Liver (tissue), 8 donors: ENCODE measurements at regions not wholly inside any gene's neighbourhood (a gene's known extent, or its start where the extent isn't known, plus 50 kb on each side); places are given as distances from the start of the nearest gene placed in this dataset.

ENCODE experiments used
- DNase-seq: peaks from one replicate; pipeline ENCODE4 v3.0.0-alpha.2; 2017; ENCODE audit warnings: low spot score
- H3K27ac ChIP-seq, 2 donors: one replicate each; pipeline ENCODE4 v1.7.0; 2013; ENCODE audit warnings: inconsistent platforms in 2 of 2, low read length in 2 of 2, control low read depth in 1 of 2, low read depth in 1 of 2, mild to moderate bottlenecking in 1 of 2
- H3K27me3 ChIP-seq, 4 donors: one replicate each; pipeline versions ENCODE4 v1.6.1 to v1.7.0; 2013; ENCODE audit warnings: low read length in 3 of 4, inconsistent platforms in 1 of 4, mild to moderate bottlenecking in 1 of 4, moderate library complexity in 1 of 4; ENCODE audit not compliant: control insufficient read depth in 4 of 4, insufficient read depth in 4 of 4
- H3K36me3 ChIP-seq, 4 donors: one replicate each; pipeline versions ENCODE4 v1.6.1 to v1.7.0; 2013; ENCODE audit warnings: low read length in 3 of 4, mild to moderate bottlenecking in 3 of 4, low read depth in 1 of 4, moderate library complexity in 1 of 4; ENCODE audit not compliant: control insufficient read depth in 4 of 4, insufficient read depth in 3 of 4
- H3K4me1 ChIP-seq, 4 donors: one replicate each; pipeline versions ENCODE4 v1.6.1 to v1.7.0; 2013; ENCODE audit warnings: low read length in 3 of 4, mild to moderate bottlenecking in 3 of 4, moderate library complexity in 1 of 4; ENCODE audit not compliant: control insufficient read depth in 4 of 4, insufficient read depth in 4 of 4
- H3K4me3 ChIP-seq, 3 donors: one replicate each; pipeline versions ENCODE4 v1.6.1 to v1.7.0; 2013; ENCODE audit warnings: low read length in 3 of 3, control low read depth in 1 of 3, low read depth in 1 of 3, mild to moderate bottlenecking in 1 of 3
- H3K9ac ChIP-seq, 2 donors: one replicate each; pipeline ENCODE4 v1.7.0; 2013; ENCODE audit warnings: low read length in 2 of 2, mild to moderate bottlenecking in 2 of 2, moderate library complexity in 2 of 2, control low read depth in 1 of 2, low read depth in 1 of 2
- H3K9me3 ChIP-seq, 4 donors: one replicate each; pipeline versions ENCODE4 v1.6.1 to v1.7.0; 2013; ENCODE audit warnings: low read length in 3 of 4; ENCODE audit not compliant: control insufficient read depth in 4 of 4
- EGR1 ChIP-seq, 2 donors: IDR thresholded peaks; 2 replicates each; pipeline ENCODE4 v1.6.1; 2016 to 2018; ENCODE audit warnings: antibody characterized with exemption in 2 of 2, low read depth in 2 of 2
- FOXA1 ChIP-seq: IDR thresholded peaks from 2 replicates; pipeline ENCODE4 v1.6.1; 2016; ENCODE audit warnings: antibody characterized with exemption
- FOXA2 ChIP-seq: IDR thresholded peaks from 2 replicates; pipeline ENCODE4 v1.6.1; 2016; ENCODE audit warnings: antibody characterized with exemption
- GABPA ChIP-seq, 2 donors: IDR thresholded peaks in 1 of 2; conservative IDR thresholded peaks in 1 of 2; 2 replicates each; pipeline ENCODE4 v1.6.1; 2016; ENCODE audit warnings: antibody characterized with exemption in 2 of 2, mild to moderate bottlenecking in 1 of 2, moderate library complexity in 1 of 2
- HNF4A ChIP-seq, 2 donors: conservative IDR thresholded peaks; 2 replicates each; pipeline ENCODE4 v1.6.1; 2016; ENCODE audit warnings: antibody characterized with exemption in 2 of 2, mild to moderate bottlenecking in 2 of 2
- HNF4G ChIP-seq: IDR thresholded peaks from 2 replicates; pipeline ENCODE4 v1.6.1; 2016; ENCODE audit warnings: antibody characterized with exemption
- JUND ChIP-seq, 2 donors: IDR thresholded peaks; 2 replicates each; pipeline ENCODE4 v1.6.1; 2016; ENCODE audit warnings: antibody characterized with exemption in 2 of 2
- NR2F2 ChIP-seq: IDR thresholded peaks from 2 replicates; pipeline ENCODE4 v1.6.1; 2016; ENCODE audit warnings: antibody characterized with exemption
- RAD21 ChIP-seq, 2 donors: IDR thresholded peaks; 2 replicates each; pipeline ENCODE4 v1.6.1; 2016; ENCODE audit warnings: antibody characterized with exemption in 2 of 2, mild to moderate bottlenecking in 2 of 2
- RXRA ChIP-seq, 2 donors: IDR thresholded peaks; 2 replicates each; pipeline ENCODE4 v1.6.1; 2017 to 2018; ENCODE audit warnings: antibody characterized with exemption in 2 of 2, mild to moderate bottlenecking in 1 of 2
- SP1 ChIP-seq: IDR thresholded peaks from 2 replicates; pipeline ENCODE4 v1.6.1; 2018; ENCODE audit warnings: antibody characterized with exemption, mild to moderate bottlenecking
- TAF1 ChIP-seq: conservative IDR thresholded peaks from 2 replicates; pipeline ENCODE4 v1.6.1; 2016; ENCODE audit warnings: antibody characterized with exemption, mild to moderate bottlenecking
- YY1 ChIP-seq: IDR thresholded peaks from 2 replicates; pipeline ENCODE4 v1.6.1; 2016; ENCODE audit warnings: antibody characterized with exemption, mild to moderate bottlenecking
- WGBS: extraction: QIAGEN DNeasy Blood & Tissue Kit; methylation state at CpG from one replicate; pipeline ENCODE4 v1.1.7; 2013; 5-methylcytosine and 5-hydroxymethylcytosine counted together
- TF ChIP-seq, protein P1 (sequence below): IDR thresholded peaks from 2 replicates; pipeline ENCODE4 v1.6.1; 2016; ENCODE audit warnings: antibody characterized with exemption
- TF ChIP-seq, protein P2 (sequence below): IDR thresholded peaks from 2 replicates; pipeline ENCODE4 v1.6.1; 2016; ENCODE audit warnings: antibody characterized with exemption, mild to moderate bottlenecking
- TF ChIP-seq, protein P3 (sequence below): fragments of 150-350 bp; IDR thresholded peaks from 2 replicates; pipeline ENCODE4 v1.5.1; 2017; ENCODE audit warnings: improper control_type of control experiment, low read depth, low read length; ENCODE audit not compliant: missing input control
- TF ChIP-seq, protein P4 (sequence below): IDR thresholded peaks from 2 replicates; pipeline ENCODE4 v1.6.1; 2016; ENCODE audit warnings: antibody characterized with exemption
- TF ChIP-seq, protein P5 (sequence below): IDR thresholded peaks from 2 replicates; pipeline ENCODE4 v1.6.1; 2016; ENCODE audit warnings: antibody characterized with exemption
- donor health status: healthy.
- donor health status: healthy.
- donor health status: healthy.
- donor health status: healthy.
- donor health status: healthy.

DNA sequence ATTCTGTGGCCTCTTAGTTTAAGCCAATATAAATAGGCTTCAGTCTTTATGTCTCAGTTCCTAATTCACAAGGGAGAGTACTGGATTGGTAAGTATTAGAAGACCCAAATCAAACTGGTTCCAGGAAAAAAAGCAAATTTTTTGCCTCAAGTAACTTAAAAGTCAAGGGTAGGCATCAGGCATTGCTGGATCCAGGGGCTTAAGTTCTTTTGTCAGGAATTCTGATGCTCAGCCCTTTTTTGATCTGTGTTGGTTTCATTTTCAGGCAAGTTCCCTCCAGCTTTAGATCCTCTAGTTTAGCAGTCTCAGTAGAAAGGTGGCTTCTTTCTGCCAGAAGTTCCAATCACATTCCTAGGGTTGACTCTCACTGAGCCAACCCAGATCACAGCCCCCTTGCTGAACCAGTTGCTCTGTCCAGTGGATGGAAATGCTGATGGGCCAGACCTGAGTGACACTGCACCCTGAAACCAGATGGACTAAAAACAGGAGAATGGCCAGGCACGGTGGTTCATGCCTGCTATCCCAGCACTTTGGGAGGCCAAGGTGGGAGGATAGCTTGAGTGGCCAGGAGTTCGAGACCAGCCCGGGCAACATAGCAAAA lies 253.5 kb downstream of the SHQ1 start (continued):
- TF ChIP-seq, protein P1, sequence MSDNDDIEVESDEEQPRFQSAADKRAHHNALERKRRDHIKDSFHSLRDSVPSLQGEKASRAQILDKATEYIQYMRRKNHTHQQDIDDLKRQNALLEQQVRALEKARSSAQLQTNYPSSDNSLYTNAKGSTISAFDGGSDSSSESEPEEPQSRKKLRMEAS, result no peak
- no peak for TF ChIP-seq HNF4G

DNA sequence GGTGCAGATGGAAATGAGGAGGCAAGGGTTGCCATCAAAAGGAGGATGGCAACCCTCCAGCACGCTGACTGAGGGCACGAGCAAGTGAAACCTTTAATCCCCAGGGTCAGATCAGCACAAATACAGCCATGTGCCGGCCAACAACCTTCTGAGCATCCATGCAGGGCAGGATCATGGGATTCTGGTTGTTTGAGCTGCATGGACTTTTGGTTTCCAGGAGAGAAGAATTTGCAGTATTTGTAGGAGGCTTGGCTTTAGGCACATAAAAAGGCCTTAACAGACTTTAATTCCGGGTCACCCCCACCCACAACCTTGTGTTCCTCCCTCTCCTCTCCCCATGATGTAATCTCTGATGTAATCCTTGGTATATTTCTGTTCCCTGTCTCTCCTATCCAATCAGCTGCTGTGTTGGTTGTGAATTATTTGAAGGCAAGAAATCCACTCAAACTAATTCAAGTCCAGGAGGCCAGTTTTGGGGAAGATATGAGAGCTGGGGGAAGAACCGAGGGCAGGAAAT lies 254.3 kb downstream of the SHQ1 start:
- TF ChIP-seq, protein P2, sequence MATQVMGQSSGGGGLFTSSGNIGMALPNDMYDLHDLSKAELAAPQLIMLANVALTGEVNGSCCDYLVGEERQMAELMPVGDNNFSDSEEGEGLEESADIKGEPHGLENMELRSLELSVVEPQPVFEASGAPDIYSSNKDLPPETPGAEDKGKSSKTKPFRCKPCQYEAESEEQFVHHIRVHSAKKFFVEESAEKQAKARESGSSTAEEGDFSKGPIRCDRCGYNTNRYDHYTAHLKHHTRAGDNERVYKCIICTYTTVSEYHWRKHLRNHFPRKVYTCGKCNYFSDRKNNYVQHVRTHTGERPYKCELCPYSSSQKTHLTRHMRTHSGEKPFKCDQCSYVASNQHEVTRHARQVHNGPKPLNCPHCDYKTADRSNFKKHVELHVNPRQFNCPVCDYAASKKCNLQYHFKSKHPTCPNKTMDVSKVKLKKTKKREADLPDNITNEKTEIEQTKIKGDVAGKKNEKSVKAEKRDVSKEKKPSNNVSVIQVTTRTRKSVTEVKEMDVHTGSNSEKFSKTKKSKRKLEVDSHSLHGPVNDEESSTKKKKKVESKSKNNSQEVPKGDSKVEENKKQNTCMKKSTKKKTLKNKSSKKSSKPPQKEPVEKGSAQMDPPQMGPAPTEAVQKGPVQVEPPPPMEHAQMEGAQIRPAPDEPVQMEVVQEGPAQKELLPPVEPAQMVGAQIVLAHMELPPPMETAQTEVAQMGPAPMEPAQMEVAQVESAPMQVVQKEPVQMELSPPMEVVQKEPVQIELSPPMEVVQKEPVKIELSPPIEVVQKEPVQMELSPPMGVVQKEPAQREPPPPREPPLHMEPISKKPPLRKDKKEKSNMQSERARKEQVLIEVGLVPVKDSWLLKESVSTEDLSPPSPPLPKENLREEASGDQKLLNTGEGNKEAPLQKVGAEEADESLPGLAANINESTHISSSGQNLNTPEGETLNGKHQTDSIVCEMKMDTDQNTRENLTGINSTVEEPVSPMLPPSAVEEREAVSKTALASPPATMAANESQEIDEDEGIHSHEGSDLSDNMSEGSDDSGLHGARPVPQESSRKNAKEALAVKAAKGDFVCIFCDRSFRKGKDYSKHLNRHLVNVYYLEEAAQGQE, result no peak
- TF ChIP-seq HNF4G (peak; percentile 75), SP1 (peak; percentile 72), RAD21 (IDR thresholded peaks at IDR 0.05) (peak; percentile 47 to 67), TAF1 (no peak), GABPA (IDR thresholded peaks at IDR 0.05 in 1 of 2, conservative IDR thresholded peaks at IDR 0.05 in 1 of 2) (no peak), RXRA (IDR thresholded peaks at IDR 0.05) (peak; percentile 92), HNF4A (conservative IDR thresholded peaks at IDR 0.05) (peak; percentile 89 to 92), NR2F2 (peak; percentile 81), FOXA2 (no peak), JUND (IDR thresholded peaks at IDR 0.05) (peak in 1 of 2 donors; percentile 66), EGR1 (IDR thresholded peaks at IDR 0.05; ENCODE audit: low read depth in 2 of 2) (peak in 1 of 2 donors; percentile 45), YY1 (peak; percentile 77), FOXA1 (no peak)
- TF ChIP-seq, protein P3, sequence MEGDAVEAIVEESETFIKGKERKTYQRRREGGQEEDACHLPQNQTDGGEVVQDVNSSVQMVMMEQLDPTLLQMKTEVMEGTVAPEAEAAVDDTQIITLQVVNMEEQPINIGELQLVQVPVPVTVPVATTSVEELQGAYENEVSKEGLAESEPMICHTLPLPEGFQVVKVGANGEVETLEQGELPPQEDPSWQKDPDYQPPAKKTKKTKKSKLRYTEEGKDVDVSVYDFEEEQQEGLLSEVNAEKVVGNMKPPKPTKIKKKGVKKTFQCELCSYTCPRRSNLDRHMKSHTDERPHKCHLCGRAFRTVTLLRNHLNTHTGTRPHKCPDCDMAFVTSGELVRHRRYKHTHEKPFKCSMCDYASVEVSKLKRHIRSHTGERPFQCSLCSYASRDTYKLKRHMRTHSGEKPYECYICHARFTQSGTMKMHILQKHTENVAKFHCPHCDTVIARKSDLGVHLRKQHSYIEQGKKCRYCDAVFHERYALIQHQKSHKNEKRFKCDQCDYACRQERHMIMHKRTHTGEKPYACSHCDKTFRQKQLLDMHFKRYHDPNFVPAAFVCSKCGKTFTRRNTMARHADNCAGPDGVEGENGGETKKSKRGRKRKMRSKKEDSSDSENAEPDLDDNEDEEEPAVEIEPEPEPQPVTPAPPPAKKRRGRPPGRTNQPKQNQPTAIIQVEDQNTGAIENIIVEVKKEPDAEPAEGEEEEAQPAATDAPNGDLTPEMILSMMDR, result no peak
- TF ChIP-seq, protein P1, result peak; percentile 92
- TF ChIP-seq, protein P4, sequence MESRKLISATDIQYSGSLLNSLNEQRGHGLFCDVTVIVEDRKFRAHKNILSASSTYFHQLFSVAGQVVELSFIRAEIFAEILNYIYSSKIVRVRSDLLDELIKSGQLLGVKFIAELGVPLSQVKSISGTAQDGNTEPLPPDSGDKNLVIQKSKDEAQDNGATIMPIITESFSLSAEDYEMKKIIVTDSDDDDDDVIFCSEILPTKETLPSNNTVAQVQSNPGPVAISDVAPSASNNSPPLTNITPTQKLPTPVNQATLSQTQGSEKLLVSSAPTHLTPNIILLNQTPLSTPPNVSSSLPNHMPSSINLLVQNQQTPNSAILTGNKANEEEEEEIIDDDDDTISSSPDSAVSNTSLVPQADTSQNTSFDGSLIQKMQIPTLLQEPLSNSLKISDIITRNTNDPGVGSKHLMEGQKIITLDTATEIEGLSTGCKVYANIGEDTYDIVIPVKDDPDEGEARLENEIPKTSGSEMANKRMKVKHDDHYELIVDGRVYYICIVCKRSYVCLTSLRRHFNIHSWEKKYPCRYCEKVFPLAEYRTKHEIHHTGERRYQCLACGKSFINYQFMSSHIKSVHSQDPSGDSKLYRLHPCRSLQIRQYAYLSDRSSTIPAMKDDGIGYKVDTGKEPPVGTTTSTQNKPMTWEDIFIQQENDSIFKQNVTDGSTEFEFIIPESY, result no peak
- TF ChIP-seq, protein P5, sequence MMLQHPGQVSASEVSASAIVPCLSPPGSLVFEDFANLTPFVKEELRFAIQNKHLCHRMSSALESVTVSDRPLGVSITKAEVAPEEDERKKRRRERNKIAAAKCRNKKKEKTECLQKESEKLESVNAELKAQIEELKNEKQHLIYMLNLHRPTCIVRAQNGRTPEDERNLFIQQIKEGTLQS, result peak; percentile 76
- WGBS, result 55% methylated on average over 5 of the region's 5 CpGs
- Histone ChIP-seq H3K4me3 (no peak overlapping the region), H3K36me3 (no peaks in the 10 kb centered on the region), H3K9me3 (no peaks in the 10 kb centered on the region), H3K9ac (no peak overlapping the region), H3K27ac (peak overlapping the region; percentile 47 to 53), H3K27me3 (no peaks in the 10 kb centered on the region), H3K4me1 (peaks cover 9 to 38% (median 26%) of the 10 kb centered on the region in 4 donors)
- no peak for DNase-seq
